ENCODE measurements at regions not wholly inside any gene's neighbourhood (a gene's known extent, or its start where the extent isn't known, plus 50 kb on each side); places are given as distances from the start of the nearest gene placed in this dataset.

DNA sequence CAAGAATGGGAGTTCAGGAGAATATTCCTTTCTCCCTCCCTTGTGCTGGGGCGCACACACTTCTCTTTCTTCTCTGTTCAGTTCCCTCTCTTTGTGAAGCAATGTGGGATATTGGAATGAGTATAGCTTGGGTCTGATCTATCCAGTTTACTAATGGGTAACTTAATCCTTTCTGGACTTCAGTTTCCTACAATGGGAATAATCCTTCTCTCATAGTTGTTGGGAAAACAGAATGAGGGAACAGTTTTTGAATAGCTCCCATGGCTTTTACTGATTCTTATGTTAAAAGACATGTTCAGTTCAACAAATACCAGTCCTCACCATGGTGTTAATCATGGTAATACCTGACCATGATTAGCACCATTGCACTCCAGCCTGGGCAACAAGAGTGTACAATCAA, 93.1 kb downstream of the ARL4C start:
- H3K27ac ChIP-seq (ENCODE audit: low read depth), result no peak overlapping the region
- H3K79me2 ChIP-seq (replicated peaks; ENCODE audit: insufficient read depth), result no peaks in the 10 kb centered on the region
- H3K9me3 Mint-ChIP-seq, result no peaks in the 10 kb centered on the region
- no peak overlapping the region for H3K27ac Mint-ChIP-seq
- H3K4me3 ChIP-seq, result no peak overlapping the region
- peaks cover 4% of the 10 kb centered on the region for H3K27me3 Mint-ChIP-seq (ENCODE audit: insufficient read depth, low read depth, poor library complexity)
- no peaks in the 10 kb centered on the region for H3K9me2 ChIP-seq (ENCODE audit: insufficient read depth)
- H3K4me3 Mint-ChIP-seq, result no peak overlapping the region
- H3K4me2 ChIP-seq, result no peak overlapping the region
- H3F3A ChIP-seq (replicated peaks; ENCODE audit: low read depth), result no peaks in the 10 kb centered on the region
- no peak for TF ChIP-seq POLR2AphosphoS5 (IDR thresholded peaks at IDR 0.05; ENCODE audit: low read depth)
- TF ChIP-seq, protein P1, sequence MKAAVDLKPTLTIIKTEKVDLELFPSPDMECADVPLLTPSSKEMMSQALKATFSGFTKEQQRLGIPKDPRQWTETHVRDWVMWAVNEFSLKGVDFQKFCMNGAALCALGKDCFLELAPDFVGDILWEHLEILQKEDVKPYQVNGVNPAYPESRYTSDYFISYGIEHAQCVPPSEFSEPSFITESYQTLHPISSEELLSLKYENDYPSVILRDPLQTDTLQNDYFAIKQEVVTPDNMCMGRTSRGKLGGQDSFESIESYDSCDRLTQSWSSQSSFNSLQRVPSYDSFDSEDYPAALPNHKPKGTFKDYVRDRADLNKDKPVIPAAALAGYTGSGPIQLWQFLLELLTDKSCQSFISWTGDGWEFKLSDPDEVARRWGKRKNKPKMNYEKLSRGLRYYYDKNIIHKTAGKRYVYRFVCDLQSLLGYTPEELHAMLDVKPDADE (IDR thresholded peaks at IDR 0.05), result no peak
- TF ChIP-seq, protein P2, sequence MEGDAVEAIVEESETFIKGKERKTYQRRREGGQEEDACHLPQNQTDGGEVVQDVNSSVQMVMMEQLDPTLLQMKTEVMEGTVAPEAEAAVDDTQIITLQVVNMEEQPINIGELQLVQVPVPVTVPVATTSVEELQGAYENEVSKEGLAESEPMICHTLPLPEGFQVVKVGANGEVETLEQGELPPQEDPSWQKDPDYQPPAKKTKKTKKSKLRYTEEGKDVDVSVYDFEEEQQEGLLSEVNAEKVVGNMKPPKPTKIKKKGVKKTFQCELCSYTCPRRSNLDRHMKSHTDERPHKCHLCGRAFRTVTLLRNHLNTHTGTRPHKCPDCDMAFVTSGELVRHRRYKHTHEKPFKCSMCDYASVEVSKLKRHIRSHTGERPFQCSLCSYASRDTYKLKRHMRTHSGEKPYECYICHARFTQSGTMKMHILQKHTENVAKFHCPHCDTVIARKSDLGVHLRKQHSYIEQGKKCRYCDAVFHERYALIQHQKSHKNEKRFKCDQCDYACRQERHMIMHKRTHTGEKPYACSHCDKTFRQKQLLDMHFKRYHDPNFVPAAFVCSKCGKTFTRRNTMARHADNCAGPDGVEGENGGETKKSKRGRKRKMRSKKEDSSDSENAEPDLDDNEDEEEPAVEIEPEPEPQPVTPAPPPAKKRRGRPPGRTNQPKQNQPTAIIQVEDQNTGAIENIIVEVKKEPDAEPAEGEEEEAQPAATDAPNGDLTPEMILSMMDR (conservative IDR thresholded peaks at IDR 0.05; ENCODE audit: low read depth in 2 of 2), result no peak
- TF ChIP-seq EZH2phosphoT487 (IDR thresholded peaks at IDR 0.05; ENCODE audit: unreplicated experiment), result no peak
- no peak for TF ChIP-seq NANOG (IDR thresholded peaks at IDR 0.05; ENCODE audit: borderline replicate concordance)
- no peak for TF ChIP-seq EZH2 (IDR thresholded peaks at IDR 0.05; ENCODE audit: low read depth, unreplicated experiment)
- TF ChIP-seq CREB1 (CRISPR knock-in tag; IDR thresholded peaks at IDR 0.05; ENCODE audit: low read depth), result no peak
- no peak for TF ChIP-seq ZNF331 (CRISPR knock-in tag; IDR thresholded peaks at IDR 0.05; ENCODE audit: low read depth)
- TF ChIP-seq, protein P3, sequence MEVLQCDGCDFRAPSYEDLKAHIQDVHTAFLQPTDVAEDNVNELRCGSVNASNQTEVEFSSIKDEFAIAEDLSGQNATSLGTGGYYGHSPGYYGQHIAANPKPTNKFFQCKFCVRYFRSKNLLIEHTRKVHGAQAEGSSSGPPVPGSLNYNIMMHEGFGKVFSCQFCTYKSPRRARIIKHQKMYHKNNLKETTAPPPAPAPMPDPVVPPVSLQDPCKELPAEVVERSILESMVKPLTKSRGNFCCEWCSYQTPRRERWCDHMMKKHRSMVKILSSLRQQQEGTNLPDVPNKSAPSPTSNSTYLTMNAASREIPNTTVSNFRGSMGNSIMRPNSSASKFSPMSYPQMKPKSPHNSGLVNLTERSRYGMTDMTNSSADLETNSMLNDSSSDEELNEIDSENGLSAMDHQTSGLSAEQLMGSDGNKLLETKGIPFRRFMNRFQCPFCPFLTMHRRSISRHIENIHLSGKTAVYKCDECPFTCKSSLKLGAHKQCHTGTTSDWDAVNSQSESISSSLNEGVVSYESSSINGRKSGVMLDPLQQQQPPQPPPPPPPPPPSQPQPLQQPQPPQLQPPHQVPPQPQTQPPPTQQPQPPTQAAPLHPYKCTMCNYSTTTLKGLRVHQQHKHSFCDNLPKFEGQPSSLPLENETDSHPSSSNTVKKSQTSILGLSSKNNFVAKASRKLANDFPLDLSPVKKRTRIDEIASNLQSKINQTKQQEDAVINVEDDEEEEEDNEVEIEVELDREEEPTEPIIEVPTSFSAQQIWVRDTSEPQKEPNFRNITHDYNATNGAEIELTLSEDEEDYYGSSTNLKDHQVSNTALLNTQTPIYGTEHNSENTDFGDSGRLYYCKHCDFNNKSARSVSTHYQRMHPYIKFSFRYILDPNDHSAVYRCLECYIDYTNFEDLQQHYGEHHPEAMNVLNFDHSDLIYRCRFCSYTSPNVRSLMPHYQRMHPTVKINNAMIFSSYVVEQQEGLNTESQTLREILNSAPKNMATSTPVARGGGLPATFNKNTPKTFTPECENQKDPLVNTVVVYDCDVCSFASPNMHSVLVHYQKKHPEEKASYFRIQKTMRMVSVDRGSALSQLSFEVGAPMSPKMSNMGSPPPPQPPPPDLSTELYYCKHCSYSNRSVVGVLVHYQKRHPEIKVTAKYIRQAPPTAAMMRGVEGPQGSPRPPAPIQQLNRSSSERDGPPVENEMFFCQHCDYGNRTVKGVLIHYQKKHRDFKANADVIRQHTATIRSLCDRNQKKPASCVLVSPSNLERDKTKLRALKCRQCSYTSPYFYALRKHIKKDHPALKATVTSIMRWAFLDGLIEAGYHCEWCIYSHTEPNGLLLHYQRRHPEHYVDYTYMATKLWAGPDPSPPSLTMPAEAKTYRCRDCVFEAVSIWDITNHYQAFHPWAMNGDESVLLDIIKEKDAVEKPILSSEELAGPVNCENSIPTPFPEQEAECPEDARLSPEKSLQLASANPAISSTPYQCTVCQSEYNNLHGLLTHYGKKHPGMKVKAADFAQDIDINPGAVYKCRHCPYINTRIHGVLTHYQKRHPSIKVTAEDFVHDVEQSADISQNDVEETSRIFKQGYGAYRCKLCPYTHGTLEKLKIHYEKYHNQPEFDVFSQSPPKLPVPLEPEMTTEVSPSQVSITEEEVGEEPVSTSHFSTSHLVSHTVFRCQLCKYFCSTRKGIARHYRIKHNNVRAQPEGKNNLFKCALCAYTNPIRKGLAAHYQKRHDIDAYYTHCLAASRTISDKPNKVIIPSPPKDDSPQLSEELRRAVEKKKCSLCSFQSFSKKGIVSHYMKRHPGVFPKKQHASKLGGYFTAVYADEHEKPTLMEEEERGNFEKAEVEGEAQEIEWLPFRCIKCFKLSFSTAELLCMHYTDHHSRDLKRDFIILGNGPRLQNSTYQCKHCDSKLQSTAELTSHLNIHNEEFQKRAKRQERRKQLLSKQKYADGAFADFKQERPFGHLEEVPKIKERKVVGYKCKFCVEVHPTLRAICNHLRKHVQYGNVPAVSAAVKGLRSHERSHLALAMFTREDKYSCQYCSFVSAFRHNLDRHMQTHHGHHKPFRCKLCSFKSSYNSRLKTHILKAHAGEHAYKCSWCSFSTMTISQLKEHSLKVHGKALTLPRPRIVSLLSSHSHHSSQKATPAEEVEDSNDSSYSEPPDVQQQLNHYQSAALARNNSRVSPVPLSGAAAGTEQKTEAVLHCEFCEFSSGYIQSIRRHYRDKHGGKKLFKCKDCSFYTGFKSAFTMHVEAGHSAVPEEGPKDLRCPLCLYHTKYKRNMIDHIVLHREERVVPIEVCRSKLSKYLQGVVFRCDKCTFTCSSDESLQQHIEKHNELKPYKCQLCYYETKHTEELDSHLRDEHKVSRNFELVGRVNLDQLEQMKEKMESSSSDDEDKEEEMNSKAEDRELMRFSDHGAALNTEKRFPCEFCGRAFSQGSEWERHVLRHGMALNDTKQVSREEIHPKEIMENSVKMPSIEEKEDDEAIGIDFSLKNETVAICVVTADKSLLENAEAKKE (CRISPR knock-in tag; IDR thresholded peaks at IDR 0.05), result no peak
- TF ChIP-seq ZNF114 (CRISPR knock-in tag; IDR thresholded peaks at IDR 0.05), result no peak
- TF ChIP-seq JUNB (IDR thresholded peaks at IDR 0.05; ENCODE audit: unreplicated experiment), result no peak
- TF ChIP-seq, protein P4, sequence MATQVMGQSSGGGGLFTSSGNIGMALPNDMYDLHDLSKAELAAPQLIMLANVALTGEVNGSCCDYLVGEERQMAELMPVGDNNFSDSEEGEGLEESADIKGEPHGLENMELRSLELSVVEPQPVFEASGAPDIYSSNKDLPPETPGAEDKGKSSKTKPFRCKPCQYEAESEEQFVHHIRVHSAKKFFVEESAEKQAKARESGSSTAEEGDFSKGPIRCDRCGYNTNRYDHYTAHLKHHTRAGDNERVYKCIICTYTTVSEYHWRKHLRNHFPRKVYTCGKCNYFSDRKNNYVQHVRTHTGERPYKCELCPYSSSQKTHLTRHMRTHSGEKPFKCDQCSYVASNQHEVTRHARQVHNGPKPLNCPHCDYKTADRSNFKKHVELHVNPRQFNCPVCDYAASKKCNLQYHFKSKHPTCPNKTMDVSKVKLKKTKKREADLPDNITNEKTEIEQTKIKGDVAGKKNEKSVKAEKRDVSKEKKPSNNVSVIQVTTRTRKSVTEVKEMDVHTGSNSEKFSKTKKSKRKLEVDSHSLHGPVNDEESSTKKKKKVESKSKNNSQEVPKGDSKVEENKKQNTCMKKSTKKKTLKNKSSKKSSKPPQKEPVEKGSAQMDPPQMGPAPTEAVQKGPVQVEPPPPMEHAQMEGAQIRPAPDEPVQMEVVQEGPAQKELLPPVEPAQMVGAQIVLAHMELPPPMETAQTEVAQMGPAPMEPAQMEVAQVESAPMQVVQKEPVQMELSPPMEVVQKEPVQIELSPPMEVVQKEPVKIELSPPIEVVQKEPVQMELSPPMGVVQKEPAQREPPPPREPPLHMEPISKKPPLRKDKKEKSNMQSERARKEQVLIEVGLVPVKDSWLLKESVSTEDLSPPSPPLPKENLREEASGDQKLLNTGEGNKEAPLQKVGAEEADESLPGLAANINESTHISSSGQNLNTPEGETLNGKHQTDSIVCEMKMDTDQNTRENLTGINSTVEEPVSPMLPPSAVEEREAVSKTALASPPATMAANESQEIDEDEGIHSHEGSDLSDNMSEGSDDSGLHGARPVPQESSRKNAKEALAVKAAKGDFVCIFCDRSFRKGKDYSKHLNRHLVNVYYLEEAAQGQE (IDR thresholded peaks at IDR 0.05; ENCODE audit: unreplicated experiment), result no peak
- TF ChIP-seq STAT1 (IDR thresholded peaks at IDR 0.05; ENCODE audit: unreplicated experiment), result no peak
- H3K36me3 ChIP-seq (ENCODE audit: insufficient read depth), result no peaks in the 10 kb centered on the region
- DNase-seq (ENCODE audit: low spot score) (no peak), ATAC-seq (no peak)
- no peaks in the 10 kb centered on the region for H4K20me1 ChIP-seq (replicated peaks; ENCODE audit: insufficient read depth)
- no peak overlapping the region for H2AFZ ChIP-seq
- H3K27me3 ChIP-seq (ENCODE audit: insufficient read depth), result no peaks in the 10 kb centered on the region
- H3K4me1 ChIP-seq (ENCODE audit: insufficient read depth), result no peaks in the 10 kb centered on the region
- H3K4me1 Mint-ChIP-seq, result no peaks in the 10 kb centered on the region
- no peaks in the 10 kb centered on the region for H3K36me3 Mint-ChIP-seq (ENCODE audit: low read depth)
